Panc1 (cell line): ENCODE measurements at regions not wholly inside any gene's neighbourhood (a gene's known extent, or its start where the extent isn't known, plus 50 kb on each side); places are given as distances from the start of the nearest gene placed in this dataset.

Experiments used
- ATAC-seq: fragments of 200-7000 bp; cut with Tn5 transposase; 2 replicates; pipeline ENCODE4 v1.9.1; 2020; ENCODE audit warnings: mild to moderate bottlenecking, moderate library complexity
- BruUV-seq: library from RNA; stranded (reverse); fragments of 400-500 nt; replicated peaks from 2 replicates; lab custom pipeline; 2021; lab: Mats Ljungman, UMichigan
- CTCF ChIA-PET: fragments of 300-600 bp; sonication (Branson Sonifier 250); formaldehyde crosslinking; loops from one replicate; lab custom pipeline; 2022; ENCODE audit warnings: antibody characterized with exemption; lab: Charles Lee
- POLR2A ChIA-PET: fragments of 300-600 bp; sonication (Branson Sonifier 250); formaldehyde crosslinking; loops from one replicate; lab custom pipeline; 2022; ENCODE audit warnings: antibody characterized with exemption; lab: Charles Lee
- DNase-seq: peaks from one replicate; pipeline ENCODE4 v3.0.0-alpha.2; 2010; ENCODE audit warnings: low read depth, low spot score
- H3K27ac ChIP-seq: 2 replicates; pipeline ENCODE4 v1.5.1; 2011; ENCODE audit warnings: mild to moderate bottlenecking, low read length, inconsistent platforms
- H3K27me3 ChIP-seq: fragments of 200-500 bp; sonication (Bioruptor generic); 2 replicates; pipeline ENCODE4 v1.6.0; 2014; ENCODE audit warnings: low read length, inconsistent platforms; ENCODE audit not compliant: control insufficient read depth, insufficient read depth
- H3K36me3 ChIP-seq: fragments of 200-500 bp; sonication (Bioruptor generic); 2 replicates; pipeline ENCODE4 v1.5.1; 2014; ENCODE audit warnings: inconsistent platforms, mild to moderate bottlenecking, low read length, moderate library complexity; ENCODE audit not compliant: control insufficient read depth, insufficient read depth
- H3K4me1 ChIP-seq: 2 replicates; pipeline ENCODE4 v1.5.1; 2011; ENCODE audit warnings: inconsistent platforms, mild to moderate bottlenecking, low read length, moderate library complexity; ENCODE audit not compliant: control insufficient read depth, insufficient read depth
- H3K4me3 ChIP-seq, 2 experiments: 2 replicates each; pipeline ENCODE4 v1.5.1; 2011 to 2012; ENCODE audit warnings: low read depth in 2 of 2, low read length in 2 of 2, mild to moderate bottlenecking in 2 of 2, inconsistent platforms in 1 of 2, moderate library complexity in 1 of 2
- H3K9me3 ChIP-seq: fragments of 200-500 bp; sonication (Bioruptor generic); 2 replicates; pipeline ENCODE4 v1.5.1; 2014; ENCODE audit warnings: low read depth, mild to moderate bottlenecking, inconsistent platforms, low read length, moderate library complexity; ENCODE audit not compliant: control insufficient read depth, insufficient read depth
- POLR2AphosphoS5 ChIP-seq: IDR thresholded peaks from 2 replicates; pipeline ENCODE4 v1.6.1; 2012; ENCODE audit warnings: mild to moderate bottlenecking, low read depth, low read length, moderate library complexity
- SIN3A ChIP-seq: IDR thresholded peaks from 2 replicates; pipeline ENCODE4 v1.6.1; 2012; ENCODE audit warnings: low read depth, mild to moderate bottlenecking, low read length, moderate library complexity, borderline replicate concordance; ENCODE audit not compliant: insufficient read depth
- TCF7L2 ChIP-seq: IDR thresholded peaks from 2 replicates; pipeline ENCODE4 v1.6.1; 2011; ENCODE audit warnings: mild to moderate bottlenecking, low read depth, low read length, inconsistent platforms
- in situ Hi-C: cut with HindIII; loops from 2 replicates; pipeline ENCODE4 v1.10.0; 2016; ENCODE audit warnings: low sequenced_read_pairs, low pct_unique_long_range_greater_than_20kb
- intact Hi-C: fragments of 100-400 bp; cut with micrococcal nuclease; formaldehyde crosslinking; loops from one replicate; pipeline ENCODE4 v1.10.0; 2022; ENCODE audit not compliant: unreplicated experiment
- TF ChIP-seq, protein P1 (sequence below): fragments of 450-650 bp; IDR thresholded peaks from 2 replicates; pipeline ENCODE4 v1.5.1; 2017; ENCODE audit warnings: mild to moderate bottlenecking
- TF ChIP-seq, protein P2 (sequence below), 2 experiments: IDR thresholded peaks; 2 replicates each; pipeline ENCODE4 v1.6.1; 2011 to 2012; ENCODE audit warnings: low read depth in 2 of 2, control low read depth in 1 of 2, low read length in 1 of 2, mild to moderate bottlenecking in 1 of 2, moderate library complexity in 1 of 2; ENCODE audit not compliant: insufficient read depth in 1 of 2

DNA sequence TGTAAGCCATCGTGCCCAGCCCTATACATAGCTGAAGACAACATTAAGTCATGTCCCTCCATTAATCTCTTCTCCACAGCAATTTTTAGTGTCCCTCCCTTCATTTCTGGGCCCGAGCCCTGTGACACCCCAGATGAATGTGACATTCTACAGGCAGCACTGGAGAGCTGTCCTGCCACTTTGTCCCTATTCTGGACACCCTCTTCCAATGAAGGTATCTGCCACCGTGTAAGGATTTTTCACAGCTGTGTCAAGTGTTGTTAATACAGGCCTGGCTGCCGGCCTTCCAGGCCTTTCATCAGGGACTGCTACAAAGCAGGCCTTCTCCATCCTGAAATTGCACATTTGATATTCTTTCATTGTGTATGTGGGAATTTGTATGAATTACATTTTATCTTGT, 62.0 kb upstream of the SLC28A3 start:
- Histone ChIP-seq H3K9me3 (no peaks in the 10 kb centered on the region), H3K27ac (no peak overlapping the region), H3K36me3 (no peaks in the 10 kb centered on the region), H3K4me3 (no peak overlapping the region), H3K4me1 (no peaks in the 10 kb centered on the region), H3K27me3 (no peaks in the 10 kb centered on the region)
- CTCF ChIA-PET: no interaction called here
- POLR2A ChIA-PET: no interaction called here
- DNase-seq (no peak), ATAC-seq (no peak)
- intact Hi-C loops: no loop called here
- no TSS peak for BruUV-seq
- no peak for TF ChIP-seq SIN3A
- TF ChIP-seq, protein P1, sequence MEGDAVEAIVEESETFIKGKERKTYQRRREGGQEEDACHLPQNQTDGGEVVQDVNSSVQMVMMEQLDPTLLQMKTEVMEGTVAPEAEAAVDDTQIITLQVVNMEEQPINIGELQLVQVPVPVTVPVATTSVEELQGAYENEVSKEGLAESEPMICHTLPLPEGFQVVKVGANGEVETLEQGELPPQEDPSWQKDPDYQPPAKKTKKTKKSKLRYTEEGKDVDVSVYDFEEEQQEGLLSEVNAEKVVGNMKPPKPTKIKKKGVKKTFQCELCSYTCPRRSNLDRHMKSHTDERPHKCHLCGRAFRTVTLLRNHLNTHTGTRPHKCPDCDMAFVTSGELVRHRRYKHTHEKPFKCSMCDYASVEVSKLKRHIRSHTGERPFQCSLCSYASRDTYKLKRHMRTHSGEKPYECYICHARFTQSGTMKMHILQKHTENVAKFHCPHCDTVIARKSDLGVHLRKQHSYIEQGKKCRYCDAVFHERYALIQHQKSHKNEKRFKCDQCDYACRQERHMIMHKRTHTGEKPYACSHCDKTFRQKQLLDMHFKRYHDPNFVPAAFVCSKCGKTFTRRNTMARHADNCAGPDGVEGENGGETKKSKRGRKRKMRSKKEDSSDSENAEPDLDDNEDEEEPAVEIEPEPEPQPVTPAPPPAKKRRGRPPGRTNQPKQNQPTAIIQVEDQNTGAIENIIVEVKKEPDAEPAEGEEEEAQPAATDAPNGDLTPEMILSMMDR: no peak
- no peak for TF ChIP-seq POLR2AphosphoS5
- no peak for TF ChIP-seq TCF7L2
- TF ChIP-seq, protein P2, sequence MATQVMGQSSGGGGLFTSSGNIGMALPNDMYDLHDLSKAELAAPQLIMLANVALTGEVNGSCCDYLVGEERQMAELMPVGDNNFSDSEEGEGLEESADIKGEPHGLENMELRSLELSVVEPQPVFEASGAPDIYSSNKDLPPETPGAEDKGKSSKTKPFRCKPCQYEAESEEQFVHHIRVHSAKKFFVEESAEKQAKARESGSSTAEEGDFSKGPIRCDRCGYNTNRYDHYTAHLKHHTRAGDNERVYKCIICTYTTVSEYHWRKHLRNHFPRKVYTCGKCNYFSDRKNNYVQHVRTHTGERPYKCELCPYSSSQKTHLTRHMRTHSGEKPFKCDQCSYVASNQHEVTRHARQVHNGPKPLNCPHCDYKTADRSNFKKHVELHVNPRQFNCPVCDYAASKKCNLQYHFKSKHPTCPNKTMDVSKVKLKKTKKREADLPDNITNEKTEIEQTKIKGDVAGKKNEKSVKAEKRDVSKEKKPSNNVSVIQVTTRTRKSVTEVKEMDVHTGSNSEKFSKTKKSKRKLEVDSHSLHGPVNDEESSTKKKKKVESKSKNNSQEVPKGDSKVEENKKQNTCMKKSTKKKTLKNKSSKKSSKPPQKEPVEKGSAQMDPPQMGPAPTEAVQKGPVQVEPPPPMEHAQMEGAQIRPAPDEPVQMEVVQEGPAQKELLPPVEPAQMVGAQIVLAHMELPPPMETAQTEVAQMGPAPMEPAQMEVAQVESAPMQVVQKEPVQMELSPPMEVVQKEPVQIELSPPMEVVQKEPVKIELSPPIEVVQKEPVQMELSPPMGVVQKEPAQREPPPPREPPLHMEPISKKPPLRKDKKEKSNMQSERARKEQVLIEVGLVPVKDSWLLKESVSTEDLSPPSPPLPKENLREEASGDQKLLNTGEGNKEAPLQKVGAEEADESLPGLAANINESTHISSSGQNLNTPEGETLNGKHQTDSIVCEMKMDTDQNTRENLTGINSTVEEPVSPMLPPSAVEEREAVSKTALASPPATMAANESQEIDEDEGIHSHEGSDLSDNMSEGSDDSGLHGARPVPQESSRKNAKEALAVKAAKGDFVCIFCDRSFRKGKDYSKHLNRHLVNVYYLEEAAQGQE (IDR thresholded peaks at IDR 0.05; ENCODE audit: insufficient read depth in 1 of 2, low read depth in 2 of 2, low read length in 1 of 2): no peak
- in situ Hi-C loops: no loop called here

GRCh38 chr9:84403288-84403687, 62.7 kb upstream of the SLC28A3 start:
- intact Hi-C loops: no loop called here
- ChIA-PET CTCF (no interaction called here), POLR2A (no interaction called here)
- TF ChIP-seq SIN3A: no peak
- no peak for TF ChIP-seq TCF7L2
- TF ChIP-seq, protein P1: no peak
- TF ChIP-seq, protein P2 (IDR thresholded peaks at IDR 0.05; ENCODE audit: insufficient read depth in 1 of 2, low read depth in 2 of 2, low read length in 1 of 2): no peak
- no peak for TF ChIP-seq POLR2AphosphoS5
- H3K4me3 ChIP-seq: no peak overlapping the region
- no TSS peak for BruUV-seq
- H3K36me3 ChIP-seq: no peaks in the 10 kb centered on the region
- ATAC-seq: no peak
- H3K27me3 ChIP-seq: no peaks in the 10 kb centered on the region
- in situ Hi-C loops: no loop called here
- DNase-seq: no peak
- no peaks in the 10 kb centered on the region for H3K9me3 ChIP-seq
- no peaks in the 10 kb centered on the region for H3K4me1 ChIP-seq
- H3K27ac ChIP-seq: no peak overlapping the region
